ENCODE measurements at regions not wholly inside any gene's neighbourhood (a gene's known extent, or its start where the extent isn't known, plus 50 kb on each side); places are given as distances from the start of the nearest gene placed in this dataset.

- peak; percentile 18 for DNase-seq (ENCODE audit: low read depth)
- no peak overlapping the region for H3K4me3 ChIP-seq (ENCODE audit: low read depth, low read length)
- peak; percentile 51 for TF ChIP-seq CTCF (IDR thresholded peaks at IDR 0.05; ENCODE audit: insufficient read depth, low read length)
These were observed 161.1 kb upstream of the CCDC179 start for GRCh38 chr11:23021287-23021863.

DNA sequence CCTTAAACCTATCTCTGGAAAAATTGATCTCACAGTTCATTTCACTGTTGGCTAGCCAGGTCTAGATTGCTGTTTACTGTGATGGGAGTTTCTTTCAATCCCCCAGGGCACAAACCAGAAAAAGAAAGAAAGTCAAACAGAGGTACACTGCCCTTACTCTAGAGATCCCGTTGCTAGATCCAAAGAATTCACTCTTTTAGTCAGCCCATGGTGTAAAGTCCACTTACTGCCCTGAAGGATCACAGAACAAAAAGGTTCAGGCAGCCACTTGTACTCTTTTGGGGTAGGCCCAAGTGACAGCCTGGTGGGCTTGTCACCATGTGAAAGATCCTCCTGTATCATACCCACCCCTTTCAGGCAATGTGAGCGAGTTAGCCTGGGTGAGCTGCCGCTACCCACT is 162.6 kb upstream of the CCDC179 start:
- no peak for TF ChIP-seq CTCF (IDR thresholded peaks at IDR 0.05; ENCODE audit: insufficient read depth, low read length)
- no peak for DNase-seq (ENCODE audit: low read depth)
- H3K4me3 ChIP-seq (ENCODE audit: low read depth, low read length): no peak overlapping the region

DNA sequence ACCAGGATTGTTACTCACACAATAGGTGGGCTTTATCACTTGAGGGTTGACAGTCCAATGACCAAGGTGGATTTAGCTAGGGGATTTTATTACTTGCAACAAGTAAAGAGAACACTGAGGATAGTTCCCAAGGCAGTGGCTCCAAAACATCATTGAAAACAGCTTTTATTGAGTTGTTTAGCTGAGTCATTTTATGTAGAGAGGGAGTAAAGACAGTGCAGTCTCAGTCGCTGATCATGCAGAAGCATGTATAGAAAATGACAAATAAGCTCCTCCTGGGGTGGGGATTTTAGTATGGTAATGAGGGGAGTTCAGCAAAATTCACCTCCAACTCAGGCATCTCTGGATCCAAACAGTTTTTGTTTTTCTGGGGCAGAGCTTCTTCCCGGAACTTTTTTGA is 163.0 kb upstream of the CCDC179 start:
- no peak for TF ChIP-seq CTCF (IDR thresholded peaks at IDR 0.05; ENCODE audit: insufficient read depth, low read length)
- no peak for DNase-seq (ENCODE audit: low read depth)
- no peak overlapping the region for H3K4me3 ChIP-seq (ENCODE audit: low read depth, low read length)

- no peak for TF ChIP-seq CTCF (IDR thresholded peaks at IDR 0.05; ENCODE audit: insufficient read depth, low read length)
- DNase-seq (ENCODE audit: low read depth): no peak
These were observed 180.8 kb upstream of the CCDC179 start for GRCh38 chr11:23041001-23041503.

DNA sequence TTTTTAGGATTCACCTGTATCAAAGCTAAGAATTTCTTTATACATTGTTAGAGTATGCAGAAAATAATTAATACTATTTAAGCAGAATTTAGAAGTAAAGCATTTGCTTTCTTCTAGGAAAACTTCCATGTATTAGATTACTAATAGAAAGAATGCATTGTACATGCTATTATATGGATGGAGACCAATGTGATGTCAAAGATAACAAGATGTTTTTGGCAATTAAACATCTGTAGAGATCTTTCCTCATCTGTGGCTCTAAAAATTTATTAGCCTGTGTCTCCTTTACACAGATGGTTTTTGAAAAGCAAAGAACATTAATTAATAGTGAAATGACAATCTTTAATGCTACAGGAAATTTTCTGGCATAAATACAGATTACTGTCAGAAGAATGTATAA is 198.4 kb upstream of the CCDC179 start:
- no peak for TF ChIP-seq CTCF (IDR thresholded peaks at IDR 0.05; ENCODE audit: insufficient read depth, low read length)
- DNase-seq (ENCODE audit: low read depth): no peak
- H3K4me3 ChIP-seq (ENCODE audit: low read depth, low read length): no peak overlapping the region

More at GRCh38 chr11:23041001-23041503, 180.8 kb upstream of the CCDC179 start:
- no peak overlapping the region for H3K4me3 ChIP-seq (ENCODE audit: low read depth, low read length)

DNA sequence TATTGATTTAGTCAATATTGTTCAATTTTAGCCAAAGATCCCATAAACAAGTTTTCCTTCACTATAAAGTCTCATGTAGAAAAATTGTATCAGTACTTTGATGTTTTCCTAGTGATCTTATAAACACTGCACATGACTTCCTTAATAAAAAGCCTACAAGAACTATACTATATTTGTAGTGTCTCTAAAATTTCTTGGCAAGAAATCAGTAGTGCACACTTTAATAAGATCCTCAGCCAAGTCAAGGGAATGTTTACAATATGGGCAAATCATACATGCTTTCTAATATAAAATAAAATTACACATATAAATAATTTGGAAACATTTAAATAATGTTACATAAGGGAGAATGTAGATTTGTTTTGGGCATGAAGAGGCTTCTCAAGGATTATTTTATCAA is 203.0 kb upstream of the CCDC179 start:
- no peak for TF ChIP-seq CTCF (IDR thresholded peaks at IDR 0.05; ENCODE audit: insufficient read depth, low read length)
- DNase-seq (ENCODE audit: low read depth): no peak

More for the DNA sequence above, 203.0 kb upstream of the CCDC179 start:
- no peak overlapping the region for H3K4me3 ChIP-seq (ENCODE audit: low read depth, low read length)

All from fibroblast of the aortic adventitia (primary cell).